GM12875 (cell line): ENCODE measurements at regions not wholly inside any gene's neighbourhood (a gene's known extent, or its start where the extent isn't known, plus 50 kb on each side); places are given as distances from the start of the nearest gene placed in this dataset.

ENCODE experiments used
- H3K4me3 ChIP-seq: one replicate; pipeline ENCODE4 v1.5.1; 2011; ENCODE audit warnings: low read depth, low read length, control low read depth
- CTCF ChIP-seq: IDR thresholded peaks from 2 replicates; pipeline ENCODE4 v1.5.1; 2011; ENCODE audit warnings: low read depth, mild to moderate bottlenecking, control low read depth, inconsistent platforms, low read length, moderate library complexity, borderline replicate concordance; ENCODE audit not compliant: insufficient read depth

GRCh38 chr5:117302949-117303348 lies 728.3 kb upstream of the SEMA6A start:
- no peak for TF ChIP-seq CTCF
- H3K4me3 ChIP-seq: no peak overlapping the region

- TF ChIP-seq CTCF: no peak
Measured at GRCh38 chr5:117302473-117302872, 727.9 kb upstream of the SEMA6A start.

GRCh38 chr5:117299936-117300328 lies 725.3 kb upstream of the SEMA6A start:
- H3K4me3 ChIP-seq: no peak overlapping the region
- TF ChIP-seq CTCF: no peak

More at GRCh38 chr5:117302473-117302872, 727.9 kb upstream of the SEMA6A start:
- no peak overlapping the region for H3K4me3 ChIP-seq

- no peak overlapping the region for H3K4me3 ChIP-seq
- no peak for TF ChIP-seq CTCF
Measured at GRCh38 chr5:117299224-117299935, 724.8 kb upstream of the SEMA6A start.

GRCh38 chr5:117296872-117297271 lies 722.2 kb upstream of the SEMA6A start:
- no peak for TF ChIP-seq CTCF

GRCh38 chr5:117295941-117296340 lies 721.3 kb upstream of the SEMA6A start:
- no peak for TF ChIP-seq CTCF
- H3K4me3 ChIP-seq: no peak overlapping the region

More at GRCh38 chr5:117296872-117297271, 722.2 kb upstream of the SEMA6A start:
- no peak overlapping the region for H3K4me3 ChIP-seq

- H3K4me3 ChIP-seq: no peak overlapping the region
- no peak for TF ChIP-seq CTCF
Measured at GRCh38 chr5:117286813-117287212, 712.2 kb upstream of the SEMA6A start.
